HepG2 (cell line): ENCODE measurements at regions not wholly inside any gene's neighbourhood (a gene's known extent, or its start where the extent isn't known, plus 50 kb on each side); places are given as distances from the start of the nearest gene placed in this dataset.

Source experiments
- ATAC-seq: fragments of 200-7000 bp; cut with Tn5 transposase; 3 replicates; pipeline ENCODE4 v1.9.1; 2020; ENCODE audit warnings: mild to moderate bottlenecking, moderate library complexity
- BruUV-seq: library from RNA; stranded (reverse); fragments of 400-500 nt; replicated peaks from 2 replicates; lab custom pipeline; 2021; lab: Mats Ljungman, UMichigan
- CTCF ChIA-PET: fragments of 300-600 bp; formaldehyde crosslinking; extraction: SDS; loops from one replicate; lab custom pipeline; 2021; ENCODE audit warnings: low total read pairs, inconsistent platforms, low intra/inter-chr PET ratio; lab: Yijun Ruan, JAX
- POLR2A ChIA-PET: fragments of 350-600 bp; sonication (Branson Sonifier 250); formaldehyde crosslinking; loops from one replicate; lab custom pipeline; 2020; ENCODE audit warnings: antibody characterized with exemption, inconsistent platforms; lab: Yijun Ruan, JAX
- DNase-seq: peaks from one replicate; pipeline ENCODE4 v3.0.0-alpha.2; 2015; ENCODE audit warnings: low spot score
- FAIRE-seq: peaks from 3 replicates; lab custom pipeline; 2011; peaks lifted over from hg19 to GRCh38; lab: Jason Lieb, UNC
- H2AFZ ChIP-seq: one replicate; pipeline ENCODE4 v1.6.1; 2011; ENCODE audit warnings: low read length, inconsistent platforms
- H3K27ac ChIP-seq: fragments of 300-600 bp; 3 replicates; pipeline ENCODE4 v1.8.0; 2011; ENCODE audit warnings: mixed run types, mild to moderate bottlenecking, mixed read lengths, low read length, inconsistent platforms; ENCODE audit not compliant: insufficient read depth; ENCODE audit errors: extremely low read length
- H3K27me3 ChIP-seq, 2 experiments: fragments of 200-600 bp in 1 of 2; 2 replicates in 1 of 2; 3 replicates in 1 of 2; pipeline versions ENCODE4 v1.6.0 to v1.8.0; 2011; ENCODE audit warnings: low read length in 2 of 2, mild to moderate bottlenecking in 2 of 2, moderate library complexity in 2 of 2, inconsistent platforms in 1 of 2; ENCODE audit not compliant: insufficient read depth in 2 of 2, control insufficient read depth in 1 of 2
- H3K36me3 ChIP-seq, 2 experiments: fragments of 200-600 bp in 1 of 2; replicated peaks in 1 of 2; 2 replicates in 1 of 2; 3 replicates in 1 of 2; pipeline versions ENCODE4 v1.5.1 to v1.8.0; 2011; ENCODE audit warnings: low read length in 2 of 2, inconsistent platforms in 1 of 2; ENCODE audit not compliant: insufficient read depth in 2 of 2, control insufficient read depth in 1 of 2
- H3K4me1 ChIP-seq: 2 replicates; pipeline ENCODE4 v1.5.1; 2012; ENCODE audit warnings: low read length, inconsistent platforms; ENCODE audit not compliant: insufficient read depth
- H3K4me2 ChIP-seq: 2 replicates; pipeline ENCODE4 v1.6.0; 2011; ENCODE audit warnings: low read depth, low read length, inconsistent platforms
- H3K4me3 ChIP-seq, 3 experiments: fragments of 200-600 bp in 1 of 3; sonication (generic), shearing (Covaris generic) in 1 of 3; replicated peaks in 1 of 3; 2 replicates each; pipeline ENCODE4 v1.5.1; 2011 to 2016; ENCODE audit warnings: low read length in 3 of 3, inconsistent platforms in 2 of 3, low read depth in 2 of 3, mild to moderate bottlenecking in 2 of 3, control low read depth in 1 of 3, mixed read lengths in 1 of 3; ENCODE audit not compliant: insufficient read depth in 1 of 3
- H3K79me2 ChIP-seq: one replicate; pipeline ENCODE4 v1.6.1; 2011; ENCODE audit warnings: low read length, inconsistent platforms; ENCODE audit not compliant: insufficient read depth
- H3K9ac ChIP-seq: 2 replicates; pipeline ENCODE4 v1.6.0; 2011; ENCODE audit warnings: mild to moderate bottlenecking, low read depth, low read length, inconsistent platforms; ENCODE audit not compliant: insufficient read depth
- H3K9me3 ChIP-seq: 2 replicates; pipeline ENCODE4 v1.5.1; 2012; ENCODE audit warnings: mild to moderate bottlenecking, low read length
- H4K20me1 ChIP-seq: 2 replicates; pipeline ENCODE4 v1.6.0; 2011; ENCODE audit warnings: inconsistent platforms, mild to moderate bottlenecking, low read length, moderate library complexity; ENCODE audit not compliant: insufficient read depth
- CBX2 ChIP-seq, 2 experiments: fragments of 200-600 bp in 1 of 2; sonication (generic); formaldehyde crosslinking in 1 of 2; IDR thresholded peaks; 2 replicates each; pipeline versions ENCODE4 v1.7.0 to v1.8.1; 2018 to 2022; ENCODE audit warnings: low read depth in 2 of 2, low read length in 1 of 2, mild to moderate bottlenecking in 1 of 2, missing genetic modification reagents in 1 of 2
- NFE2L2 ChIP-seq: fragments of 150-350 bp; IDR thresholded peaks from 2 replicates; pipeline ENCODE4 v1.6.1; 2014; ENCODE audit warnings: low read length
- PATZ1 ChIP-seq: sonication (generic); formaldehyde crosslinking; IDR thresholded peaks from 2 replicates; pipeline ENCODE4 v1.4.0; 2020; ENCODE audit warnings: missing genetic modification reagents
- TERF1 ChIP-seq: sonication (generic); formaldehyde crosslinking; IDR thresholded peaks from 2 replicates; pipeline ENCODE4 v1.8.0; 2022; ENCODE audit warnings: mild to moderate bottlenecking, missing genetic modification reagents, moderate library complexity
- THAP8 ChIP-seq: sonication (generic); formaldehyde crosslinking; IDR thresholded peaks from 2 replicates; pipeline ENCODE4 v1.5.1; 2020; ENCODE audit warnings: missing genetic modification reagents, mild to moderate bottlenecking, borderline replicate concordance
- USF2 ChIP-seq, 2 experiments: sonication (generic) in 1 of 2; formaldehyde crosslinking in 1 of 2; IDR thresholded peaks; 2 replicates each; pipeline versions ENCODE4 v1.5.1 to v1.6.1; 2011 to 2020; ENCODE audit warnings: borderline replicate concordance in 1 of 2, low read depth in 1 of 2, low read length in 1 of 2, mild to moderate bottlenecking in 1 of 2, missing genetic modification reagents in 1 of 2, moderate library complexity in 1 of 2
- ZC3H4 ChIP-seq: sonication (generic); formaldehyde crosslinking; IDR thresholded peaks from 2 replicates; pipeline ENCODE4 v1.4.0; 2020; ENCODE audit warnings: missing genetic modification reagents, borderline replicate concordance
- WGBS: methylation state at CpG from one replicate; pipeline ENCODE4 v1.1.6; 2017; ENCODE audit warnings: low lambda C conversion rate; 5-methylcytosine and 5-hydroxymethylcytosine counted together
- in situ Hi-C: cut with HindIII; loops from 2 replicates; pipeline ENCODE4 v1.10.0; 2017; ENCODE audit warnings: low pct_unique_long_range_greater_than_20kb; ENCODE audit not compliant: extremely low pct_ligation_motif_present
- intact Hi-C: fragments of 100-400 bp; cut with micrococcal nuclease; formaldehyde crosslinking; loops from one replicate; pipeline ENCODE4 v1.10.0; 2022; ENCODE audit not compliant: unreplicated experiment
- TF ChIP-seq, protein P1 (sequence below): sonication (generic); formaldehyde crosslinking; IDR thresholded peaks from 2 replicates; pipeline ENCODE4 v1.4.0; 2020; ENCODE audit warnings: missing genetic modification reagents

DNA sequence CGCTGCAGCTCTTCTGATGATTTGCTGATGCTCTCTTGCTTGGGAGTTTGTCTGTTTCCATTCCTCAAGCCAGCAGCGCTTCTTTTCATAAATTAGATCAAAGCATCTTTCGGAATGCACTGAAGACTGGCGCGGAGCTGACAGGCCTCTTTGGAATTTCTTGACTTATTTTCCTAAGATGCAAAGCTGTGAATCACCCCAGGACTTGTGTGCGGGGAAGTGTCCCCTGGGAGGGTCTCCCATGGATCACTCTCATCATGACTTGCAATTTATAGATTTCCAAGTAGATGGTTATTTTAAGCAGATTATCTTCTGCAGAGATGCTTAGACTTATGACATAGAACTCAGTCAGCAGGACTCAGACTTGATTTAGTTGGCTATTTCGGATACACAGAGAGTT, 467.2 kb downstream of the TCERG1L start:
- DNase-seq (no peak), ATAC-seq (no peak), FAIRE-seq (no peak)
- POLR2A ChIA-PET, result no interaction called here
- intact Hi-C loops, result no loop called here
- H3K9me3 ChIP-seq, result no peaks in the 10 kb centered on the region
- no peak overlapping the region for H3K9ac ChIP-seq
- no peak overlapping the region for H3K4me3 ChIP-seq
- in situ Hi-C loops, result no loop called here
- H3K4me1 ChIP-seq, result no peaks in the 10 kb centered on the region
- WGBS, result 17% methylated on average over 7 of the region's 7 CpGs
- no peaks in the 10 kb centered on the region for H3K36me3 ChIP-seq
- H3K27ac ChIP-seq, result no peak overlapping the region
- H3K27me3 ChIP-seq, result no peaks in the 10 kb centered on the region; a peak in 2 of 5 replicates
- H3K79me2 ChIP-seq, result no peaks in the 10 kb centered on the region
- no peak overlapping the region for H2AFZ ChIP-seq
- no peak overlapping the region for H3K4me2 ChIP-seq
- TF ChIP-seq PATZ1 (CRISPR knock-in tag), result no peak
- TF ChIP-seq, protein P1, sequence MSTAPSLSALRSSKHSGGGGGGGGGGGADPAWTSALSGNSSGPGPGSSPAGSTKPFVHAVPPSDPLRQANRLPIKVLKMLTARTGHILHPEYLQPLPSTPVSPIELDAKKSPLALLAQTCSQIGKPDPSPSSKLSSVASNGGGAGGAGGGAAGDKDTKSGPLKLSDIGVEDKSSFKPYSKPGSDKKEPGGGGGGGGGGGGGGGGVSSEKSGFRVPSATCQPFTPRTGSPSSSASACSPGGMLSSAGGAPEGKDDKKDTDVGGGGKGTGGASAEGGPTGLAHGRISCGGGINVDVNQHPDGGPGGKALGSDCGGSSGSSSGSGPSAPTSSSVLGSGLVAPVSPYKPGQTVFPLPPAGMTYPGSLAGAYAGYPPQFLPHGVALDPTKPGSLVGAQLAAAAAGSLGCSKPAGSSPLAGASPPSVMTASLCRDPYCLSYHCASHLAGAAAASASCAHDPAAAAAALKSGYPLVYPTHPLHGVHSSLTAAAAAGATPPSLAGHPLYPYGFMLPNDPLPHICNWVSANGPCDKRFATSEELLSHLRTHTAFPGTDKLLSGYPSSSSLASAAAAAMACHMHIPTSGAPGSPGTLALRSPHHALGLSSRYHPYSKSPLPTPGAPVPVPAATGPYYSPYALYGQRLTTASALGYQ (CRISPR knock-in tag), result no peak
- peak; percentile 50; the same call in 1 of the 2 replicates for TF ChIP-seq NFE2L2
- no TSS peak for BruUV-seq
- CTCF ChIA-PET, result no interaction called here
- H4K20me1 ChIP-seq, result no peaks in the 10 kb centered on the region

- no peaks in the 10 kb centered on the region; a peak in 2 of 5 replicates for H3K27me3 ChIP-seq
- no peak overlapping the region for H3K4me2 ChIP-seq
- H3K9me3 ChIP-seq, result no peaks in the 10 kb centered on the region
- H3K9ac ChIP-seq, result no peak overlapping the region
- DNase-seq (no peak), FAIRE-seq (no peak), ATAC-seq (no peak)
- no peak overlapping the region for H3K27ac ChIP-seq
- ChIA-PET POLR2A (no interaction called here), CTCF (no interaction called here)
- in situ Hi-C loops (no loop called here), intact Hi-C loops (no loop called here)
- no peaks in the 10 kb centered on the region for H3K4me1 ChIP-seq
- BruUV-seq, result no TSS peak
- H3K36me3 ChIP-seq, result no peaks in the 10 kb centered on the region
- no peak overlapping the region for H3K4me3 ChIP-seq
- H3K79me2 ChIP-seq, result no peaks in the 10 kb centered on the region
- no peaks in the 10 kb centered on the region for H4K20me1 ChIP-seq
- WGBS, result 0% methylated on average over 1 of the region's 1 CpG
- no peak overlapping the region for H2AFZ ChIP-seq
- TF ChIP-seq USF2 (IDR thresholded peaks at IDR 0.05; ENCODE audit: low read depth, low read length) (no peak), USF2 (CRISPR knock-in tag; IDR thresholded peaks at IDR 0.05; ENCODE audit: borderline replicate concordance) (no peak), ZC3H4 (CRISPR knock-in tag) (no peak), THAP8 (CRISPR knock-in tag) (no peak), CBX2 (IDR thresholded peaks at IDR 0.05; ENCODE audit: low read depth, low read length) (no peak), CBX2 (CRISPR knock-in tag; IDR thresholded peaks at IDR 0.05; ENCODE audit: low read depth) (no peak), TERF1 (CRISPR knock-in tag) (no peak)
These were observed 464.4 kb downstream of the TCERG1L start for GRCh38 chr10:130847170-130847569.
